ENCODE measurements at regions not wholly inside any gene's neighbourhood (a gene's known extent, or its start where the extent isn't known, plus 50 kb on each side); places are given as distances from the start of the nearest gene placed in this dataset.
"Not testable (repeated sequence)": the region's sequence is repeated elsewhere in the genome, so short reads cannot be mapped to it uniquely, and the experiment has no call there.

- DNase-seq (ENCODE audit: low read depth): no peak
- no peak overlapping the region for H3K4me3 ChIP-seq (ENCODE audit: low read length)
- TF ChIP-seq CTCF (IDR thresholded peaks at IDR 0.05; ENCODE audit: insufficient read depth, low read depth, low read length, missing control alignments): no peak
Observed at GRCh38 chr6:88499845-88500699, 333.9 kb upstream of the CNR1 start.

DNA sequence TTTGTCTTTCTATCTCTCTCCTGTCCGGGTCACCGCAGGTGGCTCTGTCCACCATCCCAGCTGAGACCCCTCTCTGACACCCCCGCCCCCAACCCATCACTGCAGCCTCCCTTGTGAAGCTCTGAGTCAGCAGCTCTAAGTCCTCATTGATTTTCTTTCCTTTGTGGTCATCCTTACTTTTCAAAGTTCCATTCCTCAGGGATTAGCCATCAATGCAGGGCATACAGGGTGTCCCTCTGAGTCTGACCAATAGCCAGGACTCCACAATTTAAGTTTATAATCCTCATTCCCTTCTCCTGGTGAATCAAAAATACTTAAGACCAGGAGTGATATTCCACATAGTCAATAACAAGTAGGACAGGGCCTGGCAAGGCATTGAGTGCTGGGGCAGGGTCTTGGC is 333.3 kb upstream of the CNR1 start:
- TF ChIP-seq CTCF (IDR thresholded peaks at IDR 0.05; ENCODE audit: insufficient read depth, low read depth, low read length, missing control alignments): no peak
- DNase-seq (ENCODE audit: low read depth): no peak
- no peak overlapping the region for H3K4me3 ChIP-seq (ENCODE audit: low read length)

DNA sequence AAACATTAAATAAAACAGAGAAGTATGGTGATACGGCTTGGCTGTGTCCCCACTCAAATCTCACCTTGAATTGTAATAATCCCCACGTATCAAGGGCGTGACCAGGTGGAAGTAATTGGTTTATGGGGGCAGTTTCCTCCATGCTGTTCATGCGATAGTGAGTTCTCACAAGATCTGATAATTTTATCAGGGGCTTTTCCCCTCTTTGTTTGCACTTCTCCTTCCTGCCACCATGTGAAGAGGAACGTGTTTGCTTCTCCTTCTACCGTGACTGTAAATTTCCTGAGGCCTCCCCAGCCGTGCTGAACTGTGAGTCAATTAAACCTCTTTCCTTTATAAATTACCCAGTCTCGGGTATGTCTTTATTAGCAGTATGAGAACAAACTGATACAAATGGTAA is 331.3 kb upstream of the CNR1 start:
- DNase-seq (ENCODE audit: low read depth): not testable (repeated sequence)

DNA sequence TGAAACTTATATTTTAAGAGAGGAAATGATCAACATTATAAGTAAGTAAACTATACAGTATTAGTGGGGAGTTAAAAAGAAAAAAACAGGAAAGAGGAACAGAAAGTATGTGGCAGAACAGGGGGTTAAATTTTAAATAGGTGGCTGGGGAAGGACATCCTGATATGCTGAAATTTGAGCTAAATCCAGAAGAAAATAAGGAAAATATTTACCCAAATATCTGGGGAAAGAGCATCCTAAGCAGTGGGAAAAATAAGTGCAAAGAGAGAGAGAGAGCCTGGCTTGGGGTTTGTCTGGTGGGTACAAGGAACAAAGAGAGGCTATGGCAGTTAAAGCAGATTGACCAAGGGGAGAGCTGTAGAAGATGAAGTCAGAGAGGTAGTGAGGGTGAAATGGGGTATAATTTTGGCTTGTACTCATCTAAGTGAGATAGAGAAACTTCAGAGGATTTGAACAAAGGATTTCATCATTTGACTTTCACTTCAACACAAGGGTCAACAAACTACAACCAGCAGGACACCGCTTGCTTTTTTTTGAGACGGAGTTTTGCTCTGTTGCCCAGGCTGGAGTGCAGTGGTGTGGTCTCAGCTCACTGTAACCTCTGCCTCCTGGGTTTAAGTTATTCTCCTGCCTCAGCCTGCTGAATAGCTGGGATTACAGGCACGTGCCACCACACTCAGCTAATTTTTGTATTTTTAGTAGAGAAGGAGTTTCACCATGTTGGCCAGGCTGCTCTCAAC is 328.4 kb upstream of the CNR1 start:
- DNase-seq (ENCODE audit: low read depth): no peak
- H3K4me3 ChIP-seq (ENCODE audit: low read length): no peak overlapping the region
- no peak for TF ChIP-seq CTCF (IDR thresholded peaks at IDR 0.05; ENCODE audit: insufficient read depth, low read depth, low read length, missing control alignments)

More for the DNA sequence above, 331.3 kb upstream of the CNR1 start:
- not testable (repeated sequence) for H3K4me3 ChIP-seq (ENCODE audit: low read length)

DNA sequence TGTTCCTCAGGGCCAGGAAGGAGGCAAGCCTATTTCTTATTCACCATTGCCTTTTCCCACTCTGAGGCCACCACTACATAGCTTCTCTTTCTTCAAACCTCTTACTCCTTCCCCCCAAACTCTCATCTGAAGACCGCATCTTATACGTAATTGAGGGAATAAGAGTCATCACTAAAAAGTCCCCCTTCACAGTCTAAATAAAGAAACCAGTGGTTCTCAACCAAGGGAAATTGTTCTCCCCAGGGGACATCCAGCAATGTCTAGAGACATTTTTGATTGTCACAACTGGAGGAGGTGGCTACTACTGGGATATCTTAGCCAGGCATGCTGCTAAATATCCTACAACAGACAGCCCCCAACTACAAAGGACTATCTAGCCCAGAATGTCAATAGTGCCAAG is 327.6 kb upstream of the CNR1 start:
- no peak overlapping the region for H3K4me3 ChIP-seq (ENCODE audit: low read length)
- DNase-seq (ENCODE audit: low read depth): no peak
- TF ChIP-seq CTCF (IDR thresholded peaks at IDR 0.05; ENCODE audit: insufficient read depth, low read depth, low read length, missing control alignments): no peak

DNA sequence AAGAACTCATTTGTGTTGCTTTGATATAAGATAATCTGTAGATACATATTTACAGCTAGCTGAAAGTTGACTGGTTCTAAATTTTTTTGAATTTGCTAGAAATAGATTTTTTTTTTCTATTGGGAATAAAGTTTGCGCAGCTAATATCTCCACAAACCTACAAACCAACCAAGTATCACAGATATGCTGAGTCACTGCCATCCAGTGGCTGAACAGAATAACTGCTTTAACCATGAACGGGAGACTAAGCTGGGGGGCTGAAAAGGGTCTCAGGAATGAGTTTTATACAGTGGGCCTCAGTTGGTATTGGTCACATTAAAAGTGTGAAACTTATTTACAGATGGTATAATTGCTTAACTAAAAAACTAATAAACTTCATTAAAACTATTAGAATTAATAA is 326.7 kb upstream of the CNR1 start:
- TF ChIP-seq CTCF (IDR thresholded peaks at IDR 0.05; ENCODE audit: insufficient read depth, low read depth, low read length, missing control alignments): peak; percentile 54
- H3K4me3 ChIP-seq (ENCODE audit: low read length): no peak overlapping the region
- peak; percentile 29 for DNase-seq (ENCODE audit: low read depth)

DNA sequence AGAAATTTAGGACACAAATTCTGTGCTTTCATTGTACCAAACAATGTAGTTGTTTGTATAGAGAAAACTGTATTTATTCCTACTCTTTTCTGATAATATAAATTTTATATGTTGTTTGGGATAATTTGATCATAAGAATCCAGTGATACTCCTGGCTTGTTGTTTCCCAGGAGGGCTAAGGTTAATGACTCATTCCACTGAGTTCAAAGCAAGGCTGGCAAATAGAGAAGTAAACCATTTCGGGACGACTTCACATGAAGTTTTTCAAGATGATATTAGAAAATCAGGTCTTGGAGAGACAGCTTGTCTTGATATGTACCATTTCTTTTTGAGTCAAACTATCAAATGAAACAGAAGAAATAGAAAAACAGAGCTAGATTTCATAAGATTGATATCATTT is 326.1 kb upstream of the CNR1 start:
- no peak for TF ChIP-seq CTCF (IDR thresholded peaks at IDR 0.05; ENCODE audit: insufficient read depth, low read depth, low read length, missing control alignments)
- DNase-seq (ENCODE audit: low read depth): no peak
- no peak overlapping the region for H3K4me3 ChIP-seq (ENCODE audit: low read length)
